SK-N-MC (cell line): ENCODE measurements at regions not wholly inside any gene's neighbourhood (a gene's known extent, or its start where the extent isn't known, plus 50 kb on each side); places are given as distances from the start of the nearest gene placed in this dataset.

Source experiments
- EZH2 ChIP-seq: fragments of 200-600 bp; sonication (generic); IDR thresholded peaks from one replicate; pipeline ENCODE4 v1.6.1; 2017; ENCODE audit warnings: antibody characterized with exemption
- FOXP2 ChIP-seq: optimal IDR thresholded peaks from 2 replicates; pipeline ENCODE3; 2011; ENCODE audit warnings: mild to moderate bottlenecking, moderate library complexity; ENCODE audit not compliant: insufficient read depth; ENCODE audit errors: extremely low read length, control extremely low read depth
- POLR2AphosphoS5 ChIP-seq: IDR thresholded peaks from 2 replicates; pipeline ENCODE4 v1.6.1; 2012; ENCODE audit warnings: mild to moderate bottlenecking, low read depth, low read length, borderline replicate concordance

- TF ChIP-seq POLR2AphosphoS5, result no peak
- no peak for TF ChIP-seq FOXP2
- no peak for TF ChIP-seq EZH2
Measured at GRCh38 chr12:23238957-23239356, 614.0 kb downstream of the ETNK1 start.
